Kidney tubule cell (primary cell): ENCODE measurements at regions not wholly inside any gene's neighbourhood (a gene's known extent, or its start where the extent isn't known, plus 50 kb on each side); places are given as distances from the start of the nearest gene placed in this dataset.
"Not testable (repeated sequence)": the region's sequence is repeated elsewhere in the genome, so short reads cannot be mapped to it uniquely, and the experiment has no call there.

Experiments
- DNase-seq: peaks from one replicate; pipeline ENCODE4 v3.0.0-alpha.2; 2018; ENCODE audit warnings: low spot score

- no peak for DNase-seq
These were observed 107.4 kb upstream of the BARHL2 start for GRCh38 chr1:90824551-90824950.

GRCh38 chr1:90823686-90824085 is 106.6 kb upstream of the BARHL2 start:
- no peak for DNase-seq

GRCh38 chr1:90821788-90822359 is 104.8 kb upstream of the BARHL2 start:
- DNase-seq: peak; percentile 15

- peak; percentile 50 for DNase-seq
These were observed 104.2 kb upstream of the BARHL2 start for GRCh38 chr1:90821152-90821787.

- DNase-seq: no peak
These were observed 103.6 kb upstream of the BARHL2 start for GRCh38 chr1:90820745-90821144.

GRCh38 chr1:90817399-90817798 is 100.3 kb upstream of the BARHL2 start:
- DNase-seq: peak; percentile 20

GRCh38 chr1:90812237-90812636 is 95.1 kb upstream of the BARHL2 start:
- not testable (repeated sequence) for DNase-seq

- DNase-seq: not testable (repeated sequence)
These were observed 94.4 kb upstream of the BARHL2 start for GRCh38 chr1:90811444-90811950.

- DNase-seq: no peak
These were observed 93.6 kb upstream of the BARHL2 start for GRCh38 chr1:90810681-90811080.

- no peak for DNase-seq
These were observed 92.9 kb upstream of the BARHL2 start for GRCh38 chr1:90809996-90810395.

- DNase-seq: no peak
These were observed 92.0 kb upstream of the BARHL2 start for GRCh38 chr1:90809093-90809492.

GRCh38 chr1:90807329-90807728 is 90.2 kb upstream of the BARHL2 start:
- DNase-seq: no peak

GRCh38 chr1:90802622-90803021 is 85.5 kb upstream of the BARHL2 start:
- DNase-seq: no peak

GRCh38 chr1:90800012-90800717 is 83.1 kb upstream of the BARHL2 start:
- no peak for DNase-seq

- no peak for DNase-seq
These were observed 82.2 kb upstream of the BARHL2 start for GRCh38 chr1:90799326-90799725.

- DNase-seq: no peak
These were observed 81.8 kb upstream of the BARHL2 start for GRCh38 chr1:90798883-90799282.

GRCh38 chr1:90798344-90798743 is 81.2 kb upstream of the BARHL2 start:
- no peak for DNase-seq

- DNase-seq: no peak
These were observed 78.3 kb upstream of the BARHL2 start for GRCh38 chr1:90795431-90795830.

- DNase-seq: no peak
These were observed 69.6 kb upstream of the BARHL2 start for GRCh38 chr1:90786709-90787108.

- DNase-seq: no peak
These were observed 67.2 kb upstream of the BARHL2 start for GRCh38 chr1:90784186-90784847.

GRCh38 chr1:90783181-90783580 is 66.1 kb upstream of the BARHL2 start:
- DNase-seq: no peak

GRCh38 chr1:90782046-90782445 is 64.9 kb upstream of the BARHL2 start:
- DNase-seq: no peak

GRCh38 chr1:90781534-90781933 is 64.4 kb upstream of the BARHL2 start:
- DNase-seq: no peak
